DMS153 (cell line): ENCODE measurements at regions not wholly inside any gene's neighbourhood (a gene's known extent, or its start where the extent isn't known, plus 50 kb on each side); places are given as distances from the start of the nearest gene placed in this dataset.

Source experiments
- DNase-seq: peaks from one replicate; lab custom pipeline; 2025; lab: John Stamatoyannopoulos, UW

DNA sequence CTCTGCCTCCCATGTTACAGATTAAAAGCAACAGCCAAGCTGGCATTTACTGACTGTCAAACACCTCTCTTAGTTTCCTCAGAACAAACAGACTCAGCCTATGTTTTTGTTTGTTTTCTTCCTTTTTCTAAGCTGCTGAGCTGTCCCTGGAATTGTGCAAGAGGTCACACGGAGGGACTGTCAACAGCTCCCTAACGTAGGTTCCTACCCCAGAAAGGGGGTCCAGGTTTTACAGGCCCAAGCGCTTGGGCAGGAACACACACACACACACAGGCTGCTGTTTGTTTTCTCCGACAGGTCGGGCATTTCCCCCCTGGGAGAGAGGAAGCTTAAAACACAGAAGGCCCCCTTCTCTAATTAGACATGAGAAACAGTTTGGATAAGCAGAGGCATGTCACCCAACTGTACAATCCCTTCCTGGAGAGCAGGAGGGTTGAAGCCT, 739.6 kb upstream of the TBX3 start:
- peak; percentile 47 for DNase-seq

- no peak for DNase-seq
These were observed 739.0 kb upstream of the TBX3 start for GRCh38 chr12:115422845-115423545.

DNA sequence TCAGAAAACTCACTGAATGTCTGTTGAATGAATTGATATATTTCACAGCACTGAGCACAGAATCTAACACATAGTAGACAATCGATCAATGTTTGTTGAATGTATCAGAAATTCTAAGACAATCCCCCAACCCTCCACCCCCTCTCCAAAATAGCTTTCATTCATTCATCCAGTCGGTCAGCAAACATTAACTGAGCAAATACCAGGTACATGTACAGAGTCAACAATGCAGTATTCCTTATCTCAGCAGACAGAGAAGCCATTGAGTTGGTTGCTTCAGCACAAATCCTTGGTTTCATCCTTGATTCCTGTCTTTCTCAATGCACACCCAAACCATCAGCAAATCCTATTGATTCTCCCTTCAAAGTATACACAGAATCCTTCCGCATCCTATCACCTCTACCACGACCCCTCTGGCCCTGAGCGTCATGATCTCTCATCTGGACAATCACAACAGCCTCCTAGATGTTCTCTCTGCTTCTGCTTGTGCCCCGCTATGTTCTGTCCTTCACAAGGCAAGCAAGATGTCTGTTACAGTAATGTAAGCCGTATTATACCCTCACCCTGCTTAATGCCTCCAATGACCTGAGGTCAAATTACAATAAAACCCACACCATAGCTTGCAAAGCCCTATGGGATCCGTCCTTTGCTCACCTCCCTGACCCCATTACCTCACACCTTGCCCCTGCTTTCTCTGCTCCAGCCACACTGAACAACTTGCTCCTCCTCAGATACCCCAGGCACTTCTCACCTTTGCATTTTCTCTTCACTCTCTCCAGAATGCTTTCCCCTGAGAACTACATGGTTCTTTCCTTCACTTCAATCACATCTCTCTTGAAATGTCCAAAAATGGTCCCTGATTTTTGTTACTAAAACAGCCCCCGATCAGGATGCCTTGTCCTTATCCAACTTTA, 738.1 kb upstream of the TBX3 start:
- DNase-seq: no peak

- no peak for DNase-seq
These were observed 737.4 kb upstream of the TBX3 start for GRCh38 chr12:115421350-115421749.

- no peak for DNase-seq
These were observed 735.2 kb upstream of the TBX3 start for GRCh38 chr12:115419145-115419646.

GRCh38 chr12:115417610-115418009, 733.6 kb upstream of the TBX3 start:
- no peak for DNase-seq

DNA sequence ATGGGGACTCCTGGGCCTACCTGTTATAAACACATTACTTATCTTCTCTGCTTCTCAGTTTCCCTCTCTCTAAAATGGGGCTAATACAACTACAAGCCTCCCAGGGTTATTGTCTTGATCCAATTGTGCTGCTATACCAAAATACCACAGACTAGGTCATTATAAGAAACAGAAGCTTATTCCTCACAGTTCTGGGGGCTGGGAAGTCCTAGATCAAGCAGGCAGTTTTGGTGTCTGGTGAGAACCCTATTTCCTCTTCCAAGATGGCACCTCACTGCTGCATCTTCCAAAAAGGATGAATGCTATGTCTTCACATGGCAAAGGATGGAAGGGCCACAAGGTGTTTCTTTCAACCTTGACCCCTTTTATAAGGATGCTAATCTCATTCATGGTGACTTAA, 732.9 kb upstream of the TBX3 start:
- no peak for DNase-seq

DNA sequence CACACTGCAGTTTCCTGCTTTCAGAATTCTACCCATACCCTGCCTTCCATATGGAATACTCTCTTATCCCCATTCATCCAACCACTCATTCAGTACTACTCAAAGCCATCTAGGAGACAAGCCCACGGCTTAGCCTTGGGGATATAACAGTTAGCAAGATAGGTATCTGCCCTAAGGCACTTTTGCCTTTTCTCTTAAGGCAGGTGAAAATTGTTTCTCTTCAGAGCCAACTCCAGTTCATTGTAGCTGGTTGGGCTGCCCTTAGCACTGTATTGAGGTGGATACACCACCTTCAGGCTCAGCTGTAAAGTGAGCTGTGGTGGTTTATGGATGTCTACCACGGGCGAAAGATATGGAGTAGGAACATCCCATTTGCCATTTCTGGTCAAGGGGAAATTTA, 729.7 kb upstream of the TBX3 start:
- no peak for DNase-seq

DNA sequence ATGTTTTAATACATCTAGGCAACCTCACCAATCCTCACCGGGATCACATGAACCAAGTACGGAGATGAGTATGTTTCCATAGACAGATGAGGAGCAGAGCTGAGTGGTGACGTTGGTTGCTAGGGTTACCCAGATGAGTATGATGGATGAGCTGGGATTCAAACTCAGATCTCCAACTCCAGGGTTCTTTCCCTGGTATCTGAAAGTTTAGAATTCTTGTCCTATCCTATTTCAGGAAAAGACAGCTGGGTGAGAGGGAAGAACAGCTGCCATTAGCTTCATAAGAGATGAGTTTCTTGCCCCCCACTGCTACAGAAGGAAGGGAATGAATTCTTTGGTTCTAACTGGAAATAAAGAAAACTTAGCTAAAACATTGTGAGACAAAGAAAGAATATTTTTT, 728.9 kb upstream of the TBX3 start:
- no peak for DNase-seq

DNA sequence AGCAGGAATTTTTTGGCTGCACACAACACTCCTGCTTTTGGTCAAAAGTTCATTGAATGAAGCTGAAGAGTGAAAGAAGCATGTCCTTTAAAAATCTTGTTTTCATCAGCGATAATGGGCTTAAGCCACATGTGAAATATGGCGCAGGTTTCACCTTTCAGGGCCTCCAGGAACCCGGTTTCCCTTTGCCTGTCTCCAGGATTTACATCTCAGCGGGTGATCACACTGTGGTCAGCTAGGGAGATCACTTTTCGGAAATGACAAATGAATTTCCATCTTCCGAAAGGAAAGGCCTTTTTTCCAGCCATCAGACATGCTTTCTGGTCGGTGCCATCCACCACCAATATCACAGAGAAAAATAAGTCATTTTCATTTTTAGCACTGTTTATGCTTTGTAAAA, 727.1 kb upstream of the TBX3 start:
- DNase-seq: no peak

- DNase-seq: no peak
These were observed 724.7 kb upstream of the TBX3 start for GRCh38 chr12:115408642-115409041.

- peak; percentile 25 for DNase-seq
These were observed 723.7 kb upstream of the TBX3 start for GRCh38 chr12:115407723-115408122.

GRCh38 chr12:115407036-115407435, 723.1 kb upstream of the TBX3 start:
- DNase-seq: peak; percentile 66

DNA sequence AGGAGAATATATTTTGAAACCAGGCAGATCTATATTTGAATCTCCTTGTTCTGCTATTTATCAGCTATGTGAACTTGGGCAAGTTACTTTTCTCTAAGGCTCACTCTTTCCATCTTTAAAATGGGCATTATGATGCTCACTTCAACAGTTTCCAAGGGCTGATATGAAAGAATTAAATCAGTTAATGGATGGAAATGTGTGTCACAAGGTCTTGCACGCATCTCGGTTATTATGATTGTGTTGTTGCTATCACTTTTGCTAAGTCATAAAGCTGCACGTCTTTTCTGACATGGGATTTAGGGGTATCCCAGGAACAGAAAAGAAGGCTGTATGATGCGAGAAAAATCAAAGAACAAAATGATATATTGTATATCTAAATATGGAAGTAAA, 721.5 kb upstream of the TBX3 start:
- DNase-seq: no peak

- DNase-seq: no peak
These were observed 720.9 kb upstream of the TBX3 start for GRCh38 chr12:115404761-115405470.

- DNase-seq: no peak
These were observed 719.7 kb upstream of the TBX3 start for GRCh38 chr12:115403689-115404088.

GRCh38 chr12:115403253-115403652, 719.3 kb upstream of the TBX3 start:
- no peak for DNase-seq

- no peak for DNase-seq
These were observed 718.6 kb upstream of the TBX3 start for GRCh38 chr12:115402443-115403180.

GRCh38 chr12:115401761-115402160, 717.8 kb upstream of the TBX3 start:
- DNase-seq: no peak

GRCh38 chr12:115400011-115400410, 716.0 kb upstream of the TBX3 start:
- DNase-seq: no peak

DNA sequence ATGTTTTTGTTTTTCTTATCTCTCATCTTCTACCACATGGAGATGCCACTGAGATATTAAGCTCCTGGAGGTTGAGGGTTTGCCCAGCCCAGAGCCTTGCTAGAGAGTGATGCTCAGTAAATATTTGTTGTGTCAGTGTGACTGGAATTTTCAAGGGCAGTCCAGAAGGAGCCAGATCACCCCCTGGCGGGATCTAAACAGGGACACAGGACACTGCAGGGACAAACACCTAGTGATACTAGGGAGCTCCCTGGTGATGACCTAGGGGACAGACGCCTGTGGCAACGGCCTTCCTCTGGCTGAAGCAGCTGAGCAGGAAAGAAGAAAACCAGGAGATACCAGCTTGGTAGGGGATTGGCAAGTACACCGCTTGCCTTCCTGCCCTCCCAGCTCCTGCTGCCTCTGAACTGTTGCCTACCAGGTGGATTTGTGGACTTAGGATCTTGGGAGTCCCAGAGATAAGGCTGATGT, 714.4 kb upstream of the TBX3 start:
- peak; percentile 65 for DNase-seq

DNA sequence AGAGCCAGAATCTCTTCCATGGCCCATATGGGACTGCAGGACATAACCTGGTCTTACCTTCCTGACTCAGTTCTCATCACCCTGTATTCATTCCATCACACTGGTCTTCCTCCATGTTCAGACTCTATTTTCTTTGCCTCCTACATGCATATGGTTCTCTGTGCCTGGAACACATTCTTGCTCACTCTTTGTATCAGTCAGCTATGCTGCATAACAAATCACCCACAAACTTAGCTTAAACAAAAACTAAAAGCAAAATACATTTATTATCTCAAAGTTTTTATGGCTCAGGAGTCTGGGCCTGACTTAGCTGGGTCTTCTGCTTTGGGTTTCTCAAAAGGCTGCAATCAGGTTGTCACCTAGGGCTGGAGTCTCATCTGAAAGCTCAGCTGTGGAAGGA, 712.6 kb upstream of the TBX3 start:
- no peak for DNase-seq
